IMR-90 (cell line): ENCODE measurements at regions not wholly inside any gene's neighbourhood (a gene's known extent, or its start where the extent isn't known, plus 50 kb on each side); places are given as distances from the start of the nearest gene placed in this dataset.

Source experiments
- ATAC-seq: fragments of 200-7000 bp; cut with Tn5 transposase; 2 replicates; pipeline ENCODE4 v1.9.1; 2020; ENCODE audit warnings: low read depth, mild to moderate bottlenecking, moderate library complexity
- BruUV-seq: library from RNA; stranded (reverse); fragments of 400-500 nt; replicated peaks from 2 replicates; lab custom pipeline; 2021; lab: Mats Ljungman, UMichigan
- CTCF ChIA-PET: fragments of 300-600 bp; formaldehyde crosslinking; extraction: SDS; loops from one replicate; lab custom pipeline; 2021; ENCODE audit warnings: antibody characterized with exemption; lab: Yijun Ruan, JAX
- POLR2A ChIA-PET: fragments of 300-600 bp; sonication (Branson Sonifier 250); formaldehyde crosslinking; loops from one replicate; lab custom pipeline; 2022; ENCODE audit warnings: antibody characterized with exemption; ENCODE audit not compliant: unreplicated experiment; lab: Charles Lee
- DNase-seq: peaks from one replicate; pipeline ENCODE4 v3.0.0; 2013
- H2AFZ ChIP-seq: replicated peaks from 2 replicates; pipeline ENCODE3; 2013; ENCODE audit warnings: low read length, mild to moderate bottlenecking; ENCODE audit not compliant: poor library complexity
- H2AK5ac ChIP-seq: 2 replicates; pipeline ENCODE4 v1.6.1; 2013; ENCODE audit warnings: low read depth, low read length, inconsistent platforms
- H2AK9ac ChIP-seq: replicated peaks from 2 replicates; pipeline ENCODE3; 2013; ENCODE audit warnings: mild to moderate bottlenecking, low read depth, low read length, moderate library complexity; ENCODE audit not compliant: poor library complexity
- H2BK120ac ChIP-seq: 2 replicates; pipeline ENCODE4 v1.6.1; 2013; ENCODE audit warnings: low read depth, low read length, inconsistent platforms
- H2BK15ac ChIP-seq: 3 replicates; pipeline ENCODE4 v1.6.1; 2013; ENCODE audit warnings: low read depth, low read length, inconsistent platforms
- H2BK20ac ChIP-seq: 2 replicates; pipeline ENCODE4 v1.6.1; 2013; ENCODE audit warnings: low read depth, mild to moderate bottlenecking, inconsistent platforms, low read length, moderate library complexity
- H2BK5ac ChIP-seq: 2 replicates; pipeline ENCODE4 v1.6.1; 2013; ENCODE audit warnings: mild to moderate bottlenecking, low read depth, low read length, inconsistent platforms; ENCODE audit not compliant: poor library complexity, severe bottlenecking
- H3K14ac ChIP-seq: replicated peaks from 2 replicates; pipeline ENCODE4 v1.6.1; 2013; ENCODE audit warnings: low read depth, low read length, inconsistent platforms
- H3K18ac ChIP-seq: 2 replicates; pipeline ENCODE4 v1.6.1; 2013; ENCODE audit warnings: low read depth, low read length, control low read depth
- H3K23ac ChIP-seq: 2 replicates; pipeline ENCODE4 v1.6.1; 2013; ENCODE audit warnings: low read depth, low read length, inconsistent platforms
- H3K27ac ChIP-seq: 2 replicates; pipeline ENCODE4 v1.5.1; 2013; ENCODE audit warnings: mild to moderate bottlenecking, control low read depth, low read length; ENCODE audit not compliant: insufficient read depth
- H3K27me3 ChIP-seq: 2 replicates; pipeline ENCODE4 v1.6.1; 2013; ENCODE audit warnings: low read length; ENCODE audit not compliant: control insufficient read depth, insufficient read depth
- H3K36me3 ChIP-seq: 2 replicates; pipeline ENCODE4 v1.6.1; 2013; ENCODE audit warnings: low read length, mixed read lengths; ENCODE audit not compliant: control insufficient read depth, insufficient read depth
- H3K4ac ChIP-seq: 2 replicates; pipeline ENCODE4 v1.6.1; 2013; ENCODE audit warnings: low read depth, low read length, inconsistent platforms
- H3K4me1 ChIP-seq: 2 replicates; pipeline ENCODE4 v1.6.1; 2013; ENCODE audit warnings: low read length, mixed read lengths; ENCODE audit not compliant: control insufficient read depth, insufficient read depth
- H3K4me2 ChIP-seq: 2 replicates; pipeline ENCODE4 v1.6.1; 2013; ENCODE audit warnings: low read depth, mild to moderate bottlenecking, control low read depth, low read length, moderate library complexity
- H3K4me3 ChIP-seq: 2 replicates; pipeline ENCODE4 v1.5.1; 2013; ENCODE audit warnings: low read depth, mild to moderate bottlenecking, control low read depth, low read length, moderate library complexity; ENCODE audit not compliant: insufficient read depth
- H3K56ac ChIP-seq: 2 replicates; pipeline ENCODE4 v1.6.1; 2013; ENCODE audit warnings: low read length, inconsistent platforms; ENCODE audit not compliant: insufficient read depth; ENCODE audit errors: extremely low read depth
- H3K79me1 ChIP-seq, 2 experiments: 2 replicates each; pipeline ENCODE4 v1.6.1; 2013; ENCODE audit warnings: low read length in 2 of 2, inconsistent platforms in 1 of 2, low read depth in 1 of 2
- H3K9ac ChIP-seq: 2 replicates; pipeline ENCODE4 v1.6.1; 2013; ENCODE audit warnings: low read depth, low read length, control low read depth
- H3K9me1 ChIP-seq: 2 replicates; pipeline ENCODE4 v1.6.1; 2013; ENCODE audit warnings: low read length, inconsistent platforms; ENCODE audit not compliant: insufficient read depth
- H3K9me3 ChIP-seq: 2 replicates; pipeline ENCODE4 v1.6.1; 2013; ENCODE audit warnings: low read length; ENCODE audit not compliant: control insufficient read depth, insufficient read depth
- H4K20me1 ChIP-seq: 2 replicates; pipeline ENCODE4 v1.6.1; 2013; ENCODE audit warnings: low read length, inconsistent platforms; ENCODE audit not compliant: insufficient read depth
- H4K5ac ChIP-seq: 2 replicates; pipeline ENCODE4 v1.6.1; 2013; ENCODE audit warnings: mild to moderate bottlenecking, low read depth, low read length, control low read depth
- H4K8ac ChIP-seq, 2 experiments: 2 replicates each; pipeline ENCODE4 v1.6.1; 2013; ENCODE audit warnings: low read depth in 2 of 2, low read length in 2 of 2, control low read depth in 1 of 2, inconsistent platforms in 1 of 2
- H4K91ac ChIP-seq: 2 replicates; pipeline ENCODE4 v1.6.1; 2013; ENCODE audit warnings: low read depth, low read length, inconsistent platforms; ENCODE audit not compliant: insufficient read depth
- CEBPB ChIP-seq: IDR thresholded peaks from 2 replicates; pipeline ENCODE4 v1.6.1; 2012; ENCODE audit warnings: low read depth, low read length, improper control_type of control experiment
- FOS ChIP-seq: fragments of 150-350 bp; IDR thresholded peaks from 2 replicates; pipeline ENCODE4 v1.6.1; 2016; ENCODE audit warnings: low read depth, low read length
- MAZ ChIP-seq: IDR thresholded peaks from 2 replicates; pipeline ENCODE4 v1.6.1; 2012; ENCODE audit warnings: low read depth, mild to moderate bottlenecking, low read length, improper control_type of control experiment, moderate library complexity, borderline replicate concordance
- MXI1 ChIP-seq: IDR thresholded peaks from 2 replicates; pipeline ENCODE4 v1.6.1; 2012; ENCODE audit warnings: low read depth, mild to moderate bottlenecking, low read length, moderate library complexity, borderline replicate concordance
- POLR2A ChIP-seq: IDR thresholded peaks from 2 replicates; pipeline ENCODE4 v1.6.1; 2012; ENCODE audit warnings: mild to moderate bottlenecking, low read depth, low read length
- RCOR1 ChIP-seq: IDR thresholded peaks from 2 replicates; pipeline ENCODE4 v1.6.1; 2012; ENCODE audit warnings: mild to moderate bottlenecking, low read length, improper control_type of control experiment; ENCODE audit not compliant: insufficient replicate concordance
- RFX5 ChIP-seq: IDR thresholded peaks from 2 replicates; pipeline ENCODE4 v1.8.0; 2012; ENCODE audit warnings: low read depth, mild to moderate bottlenecking, low read length, moderate library complexity
- SMC3 ChIP-seq: fragments of 150-350 bp; IDR thresholded peaks from 2 replicates; pipeline ENCODE4 v1.6.1; 2016; ENCODE audit warnings: low read depth, mild to moderate bottlenecking, antibody characterized with exemption, low read length, moderate library complexity
- WGBS, 2 experiments: methylation state at CpG; one replicate each; pipeline versions ENCODE4 v1.1.5 to v1.1.7; 2013; ENCODE audit warnings: missing lambda C conversion rate in 2 of 2; ENCODE audit not compliant: insufficient read length in 1 of 2; ENCODE audit errors: extremely low coverage in 2 of 2; 5-methylcytosine and 5-hydroxymethylcytosine counted together
- dilution Hi-C: fragments of 300-500 bp; cut with HindIII; formaldehyde crosslinking; loops from one replicate; pipeline ENCODE4 v1.14.3; 2018; ENCODE audit warnings: low sequenced_read_pairs; ENCODE audit not compliant: unreplicated experiment
- in situ Hi-C: fragments of 300-500 bp; cut with MboI; formaldehyde crosslinking; loops from 3 replicates; pipeline ENCODE4 v1.14.3; 2019; ENCODE audit warnings: low sequenced_read_pairs, inconsistent platforms, mixed read lengths
- intact Hi-C: fragments of 100-400 bp; cut with micrococcal nuclease; formaldehyde crosslinking; loops from 2 replicates; pipeline ENCODE4 v1.10.0; 2022
- TF ChIP-seq, protein P1 (sequence below): fragments of 150-350 bp; IDR thresholded peaks from 2 replicates; pipeline ENCODE4 v1.6.1; 2016; ENCODE audit warnings: low read depth, mild to moderate bottlenecking, low read length, moderate library complexity, borderline replicate concordance
- TF ChIP-seq, protein P2 (sequence below): fragments of 150-350 bp; IDR thresholded peaks from 2 replicates; pipeline ENCODE4 v1.6.1; 2017; ENCODE audit warnings: mild to moderate bottlenecking, antibody characterized with exemption, low read length, low read depth
- TF ChIP-seq, protein P3 (sequence below): conservative IDR thresholded peaks from 2 replicates; pipeline ENCODE4 v1.5.1; 2012; ENCODE audit warnings: mild to moderate bottlenecking, low read depth, low read length, improper control_type of control experiment

DNA sequence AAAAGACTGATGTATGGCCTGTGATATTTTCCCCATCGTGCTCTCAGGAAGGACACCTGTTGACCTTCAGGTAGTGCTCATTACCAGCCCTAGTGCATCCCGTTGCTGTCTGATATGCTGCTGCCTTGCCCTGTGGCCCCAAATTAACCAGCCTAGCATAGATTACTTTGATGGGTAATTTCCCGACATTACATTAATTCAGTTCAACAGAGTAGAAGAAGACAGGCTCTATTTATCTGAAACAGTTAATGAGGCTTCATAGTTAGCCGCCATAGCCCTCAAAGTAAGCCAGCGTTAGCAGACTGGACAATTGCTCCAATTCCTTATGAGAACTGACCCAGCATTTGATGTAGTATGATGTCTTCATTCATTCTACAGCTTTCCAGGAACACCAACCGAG, 257.6 kb downstream of the OLFM3 start:
- POLR2A ChIA-PET: no interaction called here
- no peaks in the 10 kb centered on the region for H4K20me1 ChIP-seq
- no peak overlapping the region for H2BK5ac ChIP-seq
- H3K4me3 ChIP-seq: no peak overlapping the region
- TF ChIP-seq POLR2A (no peak), SMC3 (no peak), MAZ (no peak), MXI1 (no peak), RCOR1 (no peak), CEBPB (no peak), FOS (no peak), RFX5 (no peak)
- TF ChIP-seq, protein P1, sequence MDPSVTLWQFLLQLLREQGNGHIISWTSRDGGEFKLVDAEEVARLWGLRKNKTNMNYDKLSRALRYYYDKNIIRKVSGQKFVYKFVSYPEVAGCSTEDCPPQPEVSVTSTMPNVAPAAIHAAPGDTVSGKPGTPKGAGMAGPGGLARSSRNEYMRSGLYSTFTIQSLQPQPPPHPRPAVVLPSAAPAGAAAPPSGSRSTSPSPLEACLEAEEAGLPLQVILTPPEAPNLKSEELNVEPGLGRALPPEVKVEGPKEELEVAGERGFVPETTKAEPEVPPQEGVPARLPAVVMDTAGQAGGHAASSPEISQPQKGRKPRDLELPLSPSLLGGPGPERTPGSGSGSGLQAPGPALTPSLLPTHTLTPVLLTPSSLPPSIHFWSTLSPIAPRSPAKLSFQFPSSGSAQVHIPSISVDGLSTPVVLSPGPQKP: no peak
- TF ChIP-seq, protein P2, sequence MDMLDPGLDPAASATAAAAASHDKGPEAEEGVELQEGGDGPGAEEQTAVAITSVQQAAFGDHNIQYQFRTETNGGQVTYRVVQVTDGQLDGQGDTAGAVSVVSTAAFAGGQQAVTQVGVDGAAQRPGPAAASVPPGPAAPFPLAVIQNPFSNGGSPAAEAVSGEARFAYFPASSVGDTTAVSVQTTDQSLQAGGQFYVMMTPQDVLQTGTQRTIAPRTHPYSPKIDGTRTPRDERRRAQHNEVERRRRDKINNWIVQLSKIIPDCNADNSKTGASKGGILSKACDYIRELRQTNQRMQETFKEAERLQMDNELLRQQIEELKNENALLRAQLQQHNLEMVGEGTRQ: no peak
- TF ChIP-seq, protein P3, sequence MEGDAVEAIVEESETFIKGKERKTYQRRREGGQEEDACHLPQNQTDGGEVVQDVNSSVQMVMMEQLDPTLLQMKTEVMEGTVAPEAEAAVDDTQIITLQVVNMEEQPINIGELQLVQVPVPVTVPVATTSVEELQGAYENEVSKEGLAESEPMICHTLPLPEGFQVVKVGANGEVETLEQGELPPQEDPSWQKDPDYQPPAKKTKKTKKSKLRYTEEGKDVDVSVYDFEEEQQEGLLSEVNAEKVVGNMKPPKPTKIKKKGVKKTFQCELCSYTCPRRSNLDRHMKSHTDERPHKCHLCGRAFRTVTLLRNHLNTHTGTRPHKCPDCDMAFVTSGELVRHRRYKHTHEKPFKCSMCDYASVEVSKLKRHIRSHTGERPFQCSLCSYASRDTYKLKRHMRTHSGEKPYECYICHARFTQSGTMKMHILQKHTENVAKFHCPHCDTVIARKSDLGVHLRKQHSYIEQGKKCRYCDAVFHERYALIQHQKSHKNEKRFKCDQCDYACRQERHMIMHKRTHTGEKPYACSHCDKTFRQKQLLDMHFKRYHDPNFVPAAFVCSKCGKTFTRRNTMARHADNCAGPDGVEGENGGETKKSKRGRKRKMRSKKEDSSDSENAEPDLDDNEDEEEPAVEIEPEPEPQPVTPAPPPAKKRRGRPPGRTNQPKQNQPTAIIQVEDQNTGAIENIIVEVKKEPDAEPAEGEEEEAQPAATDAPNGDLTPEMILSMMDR: no peak
- WGBS, 2 experiments: 100% methylated on average over 1 of the region's 6 CpGs; no CpG with 5 or more reads in 1 of the 2 experiments
- no peaks in the 10 kb centered on the region for H3K9me1 ChIP-seq
- no peak overlapping the region for H3K18ac ChIP-seq
- H3K27ac ChIP-seq: no peak overlapping the region
- H3K4me1 ChIP-seq: no peaks in the 10 kb centered on the region
- H3K56ac ChIP-seq: no peak overlapping the region
- DNase-seq: no peak
- H3K4me2 ChIP-seq: no peak overlapping the region
- H2AK9ac ChIP-seq: no peak overlapping the region
- ATAC-seq: no peak
- BruUV-seq: no TSS peak
- H3K9me3 ChIP-seq: no peaks in the 10 kb centered on the region
- no peak overlapping the region for H2BK15ac ChIP-seq
- CTCF ChIA-PET: no interaction called here
- H4K91ac ChIP-seq: no peak overlapping the region
- no peak overlapping the region for H4K5ac ChIP-seq
- H3K9ac ChIP-seq: no peak overlapping the region
- intact Hi-C loops (no loop called here), dilution Hi-C loops (no loop called here), in situ Hi-C loops (no loop called here)
- H3K79me1 ChIP-seq: no peaks in the 10 kb centered on the region
- no peaks in the 10 kb centered on the region for H3K27me3 ChIP-seq
- H2BK120ac ChIP-seq: no peak overlapping the region
- no peak overlapping the region for H3K4ac ChIP-seq
- no peak overlapping the region for H2AFZ ChIP-seq
- no peak overlapping the region for H3K14ac ChIP-seq
- H3K23ac ChIP-seq: no peak overlapping the region
- H2BK20ac ChIP-seq: no peak overlapping the region
- H2AK5ac ChIP-seq: no peak overlapping the region
- H4K8ac ChIP-seq: no peak overlapping the region
- H3K36me3 ChIP-seq: no peaks in the 10 kb centered on the region
